ENCODE measurements at regions not wholly inside any gene's neighbourhood (a gene's known extent, or its start where the extent isn't known, plus 50 kb on each side); places are given as distances from the start of the nearest gene placed in this dataset.

DNA sequence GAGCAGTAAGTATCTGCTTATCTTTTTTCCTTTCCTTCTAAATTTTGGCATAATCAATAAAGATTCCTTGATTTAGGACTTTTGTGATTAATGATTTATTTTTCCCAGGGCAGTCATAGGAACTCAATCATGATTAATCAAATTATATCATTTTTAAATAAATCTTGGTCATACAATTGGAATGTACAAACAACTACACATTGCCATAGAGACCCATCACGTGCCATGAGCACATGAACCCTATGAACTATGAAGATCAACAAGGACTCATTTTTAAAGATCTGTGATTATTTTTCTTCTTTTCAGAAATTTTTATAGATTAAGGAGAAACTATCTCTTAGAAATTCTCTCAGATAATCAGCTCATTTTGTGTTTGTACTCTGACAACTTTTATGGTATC lies 622.4 kb downstream of the BCKDHB start:
- Histone ChIP-seq H3K79me2 (ENCODE audit: insufficient read depth, low read length) (no peaks in the 10 kb centered on the region), H3K27ac (ENCODE audit: low read depth, low read length, poor library complexity, severe bottlenecking) (no peak overlapping the region), H4K20me1 (ENCODE audit: insufficient read depth, low read length) (no peaks in the 10 kb centered on the region), H3K4me2 (ENCODE audit: low read length) (no peak overlapping the region), H3K9me2 (ENCODE audit: low read depth, low read length) (no peaks in the 10 kb centered on the region), H3K4me3 (ENCODE audit: low read depth, low read length, poor library complexity, severe bottlenecking) (no peak overlapping the region), H3K27me3 (ENCODE audit: insufficient read depth, low read length) (no peaks in the 10 kb centered on the region), H3K36me3 (ENCODE audit: insufficient read depth, low read length) (no peaks in the 10 kb centered on the region), H3F3A (ENCODE audit: insufficient read depth, low read length) (no peaks in the 10 kb centered on the region), H2AFZ (ENCODE audit: low read length) (no peak overlapping the region), H3K9ac (ENCODE audit: low read length) (no peak overlapping the region), H3K4me1 (ENCODE audit: insufficient read depth, low read length, severe bottlenecking) (no peaks in the 10 kb centered on the region), H3K9me3 (ENCODE audit: low read length) (no peaks in the 10 kb centered on the region)
- TF ChIP-seq, protein P1, sequence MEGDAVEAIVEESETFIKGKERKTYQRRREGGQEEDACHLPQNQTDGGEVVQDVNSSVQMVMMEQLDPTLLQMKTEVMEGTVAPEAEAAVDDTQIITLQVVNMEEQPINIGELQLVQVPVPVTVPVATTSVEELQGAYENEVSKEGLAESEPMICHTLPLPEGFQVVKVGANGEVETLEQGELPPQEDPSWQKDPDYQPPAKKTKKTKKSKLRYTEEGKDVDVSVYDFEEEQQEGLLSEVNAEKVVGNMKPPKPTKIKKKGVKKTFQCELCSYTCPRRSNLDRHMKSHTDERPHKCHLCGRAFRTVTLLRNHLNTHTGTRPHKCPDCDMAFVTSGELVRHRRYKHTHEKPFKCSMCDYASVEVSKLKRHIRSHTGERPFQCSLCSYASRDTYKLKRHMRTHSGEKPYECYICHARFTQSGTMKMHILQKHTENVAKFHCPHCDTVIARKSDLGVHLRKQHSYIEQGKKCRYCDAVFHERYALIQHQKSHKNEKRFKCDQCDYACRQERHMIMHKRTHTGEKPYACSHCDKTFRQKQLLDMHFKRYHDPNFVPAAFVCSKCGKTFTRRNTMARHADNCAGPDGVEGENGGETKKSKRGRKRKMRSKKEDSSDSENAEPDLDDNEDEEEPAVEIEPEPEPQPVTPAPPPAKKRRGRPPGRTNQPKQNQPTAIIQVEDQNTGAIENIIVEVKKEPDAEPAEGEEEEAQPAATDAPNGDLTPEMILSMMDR (IDR thresholded peaks at IDR 0.05; ENCODE audit: low read length), result no peak
- TF ChIP-seq EZH2 (IDR thresholded peaks at IDR 0.05; ENCODE audit: borderline replicate concordance, low read length), result no peak

- H4K20me1 ChIP-seq (ENCODE audit: insufficient read depth, low read length), result no peaks in the 10 kb centered on the region
- no peaks in the 10 kb centered on the region for H3F3A ChIP-seq (ENCODE audit: insufficient read depth, low read length)
- H3K9me3 ChIP-seq (ENCODE audit: low read length), result no peaks in the 10 kb centered on the region
- no peak overlapping the region for H3K9ac ChIP-seq (ENCODE audit: low read length)
- no peaks in the 10 kb centered on the region for H3K79me2 ChIP-seq (ENCODE audit: insufficient read depth, low read length)
- TF ChIP-seq, protein P1 (IDR thresholded peaks at IDR 0.05; ENCODE audit: low read length), result no peak
- no peaks in the 10 kb centered on the region for H3K27me3 ChIP-seq (ENCODE audit: insufficient read depth, low read length)
- no peak overlapping the region for H2AFZ ChIP-seq (ENCODE audit: low read length)
- no peaks in the 10 kb centered on the region for H3K36me3 ChIP-seq (ENCODE audit: insufficient read depth, low read length)
- no peak overlapping the region for H3K4me3 ChIP-seq (ENCODE audit: low read depth, low read length, poor library complexity, severe bottlenecking)
- no peak overlapping the region for H3K27ac ChIP-seq (ENCODE audit: low read depth, low read length, poor library complexity, severe bottlenecking)
- H3K9me2 ChIP-seq (ENCODE audit: low read depth, low read length), result no peaks in the 10 kb centered on the region
- H3K4me2 ChIP-seq (ENCODE audit: low read length), result no peak overlapping the region
- H3K4me1 ChIP-seq (ENCODE audit: insufficient read depth, low read length, severe bottlenecking), result no peaks in the 10 kb centered on the region
Observed at GRCh38 chr6:80728101-80728750, 621.8 kb downstream of the BCKDHB start.

- TF ChIP-seq, protein P1 (IDR thresholded peaks at IDR 0.05; ENCODE audit: low read length), result no peak
- no peak for TF ChIP-seq EZH2 (IDR thresholded peaks at IDR 0.05; ENCODE audit: borderline replicate concordance, low read length)
- Histone ChIP-seq H3K36me3 (ENCODE audit: insufficient read depth, low read length) (no peaks in the 10 kb centered on the region), H3K4me2 (ENCODE audit: low read length) (no peak overlapping the region), H3K9ac (ENCODE audit: low read length) (no peak overlapping the region), H2AFZ (ENCODE audit: low read length) (no peak overlapping the region), H3K9me3 (ENCODE audit: low read length) (no peaks in the 10 kb centered on the region), H3K27ac (ENCODE audit: low read depth, low read length, poor library complexity, severe bottlenecking) (no peak overlapping the region), H3K4me1 (ENCODE audit: insufficient read depth, low read length, severe bottlenecking) (no peaks in the 10 kb centered on the region), H3K4me3 (ENCODE audit: low read depth, low read length, poor library complexity, severe bottlenecking) (no peak overlapping the region), H3K27me3 (ENCODE audit: insufficient read depth, low read length) (no peaks in the 10 kb centered on the region), H3K79me2 (ENCODE audit: insufficient read depth, low read length) (no peaks in the 10 kb centered on the region), H3K9me2 (ENCODE audit: low read depth, low read length) (no peaks in the 10 kb centered on the region), H4K20me1 (ENCODE audit: insufficient read depth, low read length) (no peaks in the 10 kb centered on the region), H3F3A (ENCODE audit: insufficient read depth, low read length) (no peaks in the 10 kb centered on the region)
Observed at GRCh38 chr6:80725156-80725930, 618.9 kb downstream of the BCKDHB start.

Measured in OCI-LY1 (cell line).